ENCODE measurements at regions not wholly inside any gene's neighbourhood (a gene's known extent, or its start where the extent isn't known, plus 50 kb on each side); places are given as distances from the start of the nearest gene placed in this dataset.

DNA sequence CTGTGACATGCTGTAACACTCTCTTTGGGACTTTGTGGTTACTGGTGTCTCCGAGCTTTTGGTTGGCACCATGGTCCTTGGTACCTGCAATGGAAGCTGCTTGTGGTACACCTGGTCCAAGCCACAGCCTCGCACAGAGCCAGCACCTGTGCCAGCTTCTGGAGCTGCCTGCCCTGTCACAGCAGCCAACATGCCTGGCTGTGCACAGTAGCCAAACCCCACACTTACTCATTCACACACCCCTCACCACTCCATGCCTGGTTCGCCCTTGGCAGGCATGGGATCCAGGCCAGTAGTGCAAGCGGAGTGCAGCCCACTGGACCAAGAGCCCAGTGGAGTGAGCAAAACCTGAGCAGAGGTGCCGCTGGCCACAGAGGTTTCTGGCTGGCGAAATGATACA is 459.9 kb downstream of the TBC1D32 start:
- TF ChIP-seq, protein P1, sequence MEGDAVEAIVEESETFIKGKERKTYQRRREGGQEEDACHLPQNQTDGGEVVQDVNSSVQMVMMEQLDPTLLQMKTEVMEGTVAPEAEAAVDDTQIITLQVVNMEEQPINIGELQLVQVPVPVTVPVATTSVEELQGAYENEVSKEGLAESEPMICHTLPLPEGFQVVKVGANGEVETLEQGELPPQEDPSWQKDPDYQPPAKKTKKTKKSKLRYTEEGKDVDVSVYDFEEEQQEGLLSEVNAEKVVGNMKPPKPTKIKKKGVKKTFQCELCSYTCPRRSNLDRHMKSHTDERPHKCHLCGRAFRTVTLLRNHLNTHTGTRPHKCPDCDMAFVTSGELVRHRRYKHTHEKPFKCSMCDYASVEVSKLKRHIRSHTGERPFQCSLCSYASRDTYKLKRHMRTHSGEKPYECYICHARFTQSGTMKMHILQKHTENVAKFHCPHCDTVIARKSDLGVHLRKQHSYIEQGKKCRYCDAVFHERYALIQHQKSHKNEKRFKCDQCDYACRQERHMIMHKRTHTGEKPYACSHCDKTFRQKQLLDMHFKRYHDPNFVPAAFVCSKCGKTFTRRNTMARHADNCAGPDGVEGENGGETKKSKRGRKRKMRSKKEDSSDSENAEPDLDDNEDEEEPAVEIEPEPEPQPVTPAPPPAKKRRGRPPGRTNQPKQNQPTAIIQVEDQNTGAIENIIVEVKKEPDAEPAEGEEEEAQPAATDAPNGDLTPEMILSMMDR (IDR thresholded peaks at IDR 0.05 in 8 of 11, conservative IDR thresholded peaks at IDR 0.05 in 3 of 11) = no peak
- TF ChIP-seq POLR2A (IDR thresholded peaks at IDR 0.05) (no peak), POLR2AphosphoS5 (IDR thresholded peaks at IDR 0.05) (no peak)

All from spleen (tissue), 7 donors.